Gastroesophageal sphincter (tissue), 4 donors: ENCODE measurements at regions not wholly inside any gene's neighbourhood (a gene's known extent, or its start where the extent isn't known, plus 50 kb on each side); places are given as distances from the start of the nearest gene placed in this dataset.
"Not testable (repeated sequence)": the region's sequence is repeated elsewhere in the genome, so short reads cannot be mapped to it uniquely, and the experiment has no call there.

Experiments
- ATAC-seq: fragments of 150-250 bp; one replicate; pipeline ENCODE4 v1.9.1; 2016; ENCODE audit warnings: mild to moderate bottlenecking, moderate library complexity
- H3K27ac ChIP-seq, 4 donors: fragments of 200-600 bp; sonication (generic) in 3 of 4; 1 replicate in 3 of 4; 2 replicates in 1 of 4; pipeline ENCODE4 v1.5.1; 2016 to 2019
- H3K27me3 ChIP-seq: fragments of 200-600 bp; sonication (generic); one replicate; pipeline ENCODE4 v1.5.1; 2019
- H3K36me3 ChIP-seq, 2 donors: fragments of 200-600 bp; sonication (generic); one replicate each; pipeline ENCODE4 v1.5.1; 2019; ENCODE audit warnings: control low read depth in 1 of 2
- H3K4me1 ChIP-seq, 3 donors: fragments of 200-600 bp; sonication (generic); 1 replicate in 2 of 3; 2 replicates in 1 of 3; pipeline ENCODE4 v1.5.1; 2016 to 2019; ENCODE audit warnings: control low read depth in 2 of 3
- H3K4me3 ChIP-seq, 2 donors: fragments of 200-600 bp; sonication (generic); one replicate each; pipeline ENCODE4 v1.5.1; 2019; ENCODE audit warnings: mild to moderate bottlenecking in 1 of 2, moderate library complexity in 1 of 2
- H3K9me3 ChIP-seq, 3 donors: fragments of 200-600 bp; sonication (generic); one replicate each; pipeline ENCODE4 v1.5.1; 2017 to 2019; ENCODE audit warnings: control low read depth in 2 of 3
- EP300 ChIP-seq: sonication (generic); formaldehyde crosslinking; IDR thresholded peaks from one replicate; pipeline ENCODE4 v1.6.1; 2017; ENCODE audit warnings: antibody characterized with exemption, mild to moderate bottlenecking
- POLR2A ChIP-seq, 2 donors: fragments of 450-650 bp; IDR thresholded peaks; one replicate each; pipeline ENCODE4 v1.6.1; 2017; ENCODE audit warnings: antibody characterized with exemption in 2 of 2, mild to moderate bottlenecking in 2 of 2, moderate library complexity in 1 of 2
- POLR2AphosphoS5 ChIP-seq: sonication (generic); formaldehyde crosslinking; IDR thresholded peaks from one replicate; pipeline ENCODE4 v1.6.1; 2017; ENCODE audit warnings: antibody characterized with exemption
- WGBS, 2 donors: methylation state at CpG; one replicate each; pipeline ENCODE4 v1.1.5; 2018; ENCODE audit warnings: low coverage in 1 of 2; 5-methylcytosine and 5-hydroxymethylcytosine counted together
- TF ChIP-seq, protein P1 (sequence below), 4 experiments: fragments of 200-600 bp in 2 of 4; fragments of 450-650 bp in 2 of 4; sonication (generic) in 1 of 4; IDR thresholded peaks; one replicate each; pipeline ENCODE4 v1.5.1; 2017 to 2019; ENCODE audit warnings: antibody characterized with exemption in 4 of 4, mild to moderate bottlenecking in 2 of 4, moderate library complexity in 2 of 4

DNA sequence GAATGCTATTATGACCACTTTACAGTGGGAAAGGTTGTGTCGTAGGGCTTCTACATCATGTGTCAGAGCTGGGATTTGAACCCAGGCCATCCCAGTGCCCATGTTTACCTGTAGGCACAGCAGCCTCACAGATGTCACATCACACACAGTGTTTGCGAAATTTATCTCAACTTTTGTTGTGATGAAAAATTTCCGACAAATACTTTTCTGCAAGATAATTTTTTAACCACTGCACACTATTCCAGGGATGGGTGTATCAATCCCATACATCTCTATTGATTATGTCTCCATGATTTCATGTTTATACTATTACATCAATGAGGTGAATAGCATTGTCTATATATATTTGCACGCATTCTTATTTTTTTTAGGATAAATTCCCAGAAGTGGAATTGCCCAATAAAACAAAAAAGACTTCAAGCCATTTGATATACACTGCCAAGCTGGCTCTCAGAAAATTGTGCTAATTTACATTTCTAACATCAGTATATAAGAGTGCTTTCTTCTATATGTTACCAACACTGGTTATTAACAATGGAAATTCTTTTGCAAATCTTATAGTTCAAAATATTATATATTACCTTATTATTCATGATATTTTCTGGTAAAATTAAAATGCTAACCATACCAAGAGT, 189.1 kb upstream of the ZNF217 start:
- Histone ChIP-seq H3K9me3 (no peaks in the 10 kb centered on the region), H3K36me3 (no peaks in the 10 kb centered on the region), H3K4me1 (no peaks in the 10 kb centered on the region), H3K27ac (no peak overlapping the region), H3K4me3 (no peak overlapping the region), H3K27me3 (no peaks in the 10 kb centered on the region)
- TF ChIP-seq EP300 (no peak), POLR2A (IDR thresholded peaks at IDR 0.05) (no peak), POLR2AphosphoS5 (no peak)
- TF ChIP-seq, protein P1, sequence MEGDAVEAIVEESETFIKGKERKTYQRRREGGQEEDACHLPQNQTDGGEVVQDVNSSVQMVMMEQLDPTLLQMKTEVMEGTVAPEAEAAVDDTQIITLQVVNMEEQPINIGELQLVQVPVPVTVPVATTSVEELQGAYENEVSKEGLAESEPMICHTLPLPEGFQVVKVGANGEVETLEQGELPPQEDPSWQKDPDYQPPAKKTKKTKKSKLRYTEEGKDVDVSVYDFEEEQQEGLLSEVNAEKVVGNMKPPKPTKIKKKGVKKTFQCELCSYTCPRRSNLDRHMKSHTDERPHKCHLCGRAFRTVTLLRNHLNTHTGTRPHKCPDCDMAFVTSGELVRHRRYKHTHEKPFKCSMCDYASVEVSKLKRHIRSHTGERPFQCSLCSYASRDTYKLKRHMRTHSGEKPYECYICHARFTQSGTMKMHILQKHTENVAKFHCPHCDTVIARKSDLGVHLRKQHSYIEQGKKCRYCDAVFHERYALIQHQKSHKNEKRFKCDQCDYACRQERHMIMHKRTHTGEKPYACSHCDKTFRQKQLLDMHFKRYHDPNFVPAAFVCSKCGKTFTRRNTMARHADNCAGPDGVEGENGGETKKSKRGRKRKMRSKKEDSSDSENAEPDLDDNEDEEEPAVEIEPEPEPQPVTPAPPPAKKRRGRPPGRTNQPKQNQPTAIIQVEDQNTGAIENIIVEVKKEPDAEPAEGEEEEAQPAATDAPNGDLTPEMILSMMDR (IDR thresholded peaks at IDR 0.05), result no peak
- ATAC-seq, result no peak
- WGBS, 2 donors, result 91 to 95% methylated on average over 4 of the region's 4 CpGs

DNA sequence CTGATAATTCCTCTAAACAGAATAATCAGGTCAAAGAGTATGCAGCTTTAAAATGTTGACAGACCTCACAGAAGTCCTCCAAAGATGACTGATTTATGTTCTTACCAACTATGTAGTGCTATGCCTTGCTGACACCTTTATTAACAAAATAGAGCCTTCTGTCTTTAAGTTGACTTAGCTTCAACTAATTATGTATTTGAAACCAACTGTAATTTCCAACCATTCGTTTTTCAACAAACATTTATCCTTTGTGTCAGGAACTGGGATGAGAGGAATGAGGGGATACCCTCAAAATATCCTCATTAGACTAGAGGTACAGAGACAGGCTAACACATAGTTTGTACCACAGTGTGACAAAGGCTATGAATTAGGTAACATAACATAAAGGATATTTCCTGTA, 186.2 kb upstream of the ZNF217 start:
- no peaks in the 10 kb centered on the region for H3K27me3 ChIP-seq
- peaks cover 0 to 1% (median 0%) of the 10 kb centered on the region in 3 donors for H3K4me1 ChIP-seq
- TF ChIP-seq EP300, result no peak
- no peak for TF ChIP-seq POLR2A (IDR thresholded peaks at IDR 0.05)
- TF ChIP-seq, protein P1 (IDR thresholded peaks at IDR 0.05), result no peak
- no peak for TF ChIP-seq POLR2AphosphoS5
- H3K4me3 ChIP-seq, result no peak overlapping the region
- H3K36me3 ChIP-seq, result no peaks in the 10 kb centered on the region
- H3K9me3 ChIP-seq, result no peaks in the 10 kb centered on the region
- H3K27ac ChIP-seq, result no peak overlapping the region
- no peak for ATAC-seq
- 29 to 43% methylated on average over 1 of the region's 1 CpG for WGBS, 2 donors

DNA sequence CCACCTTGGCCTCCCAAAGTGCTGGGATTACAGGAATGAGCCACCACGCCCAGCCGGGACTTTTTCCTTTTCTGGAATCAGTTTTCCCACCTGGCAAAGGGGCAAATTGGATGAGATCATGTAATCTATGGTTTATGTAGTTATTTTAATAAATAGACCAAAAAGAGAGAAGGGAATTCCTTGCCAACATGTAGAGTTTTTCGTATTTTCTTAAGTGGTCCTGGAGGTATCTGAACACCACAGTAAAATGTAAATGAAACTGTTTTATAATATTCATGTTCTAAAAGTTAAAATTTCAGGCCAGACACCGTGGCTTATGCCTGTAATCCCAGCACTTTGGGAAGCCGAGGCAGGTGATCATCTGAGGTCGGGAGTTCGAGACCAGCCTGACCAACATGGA, 185.1 kb upstream of the ZNF217 start:
- WGBS, 2 donors, result 94 to 100% methylated on average over 6 to 7 of the region's 7 CpGs
- Histone ChIP-seq H3K36me3 (no peaks in the 10 kb centered on the region), H3K9me3 (no peaks in the 10 kb centered on the region), H3K27ac (no peak overlapping the region), H3K27me3 (no peaks in the 10 kb centered on the region), H3K4me1 (peaks cover 0 to 12% (median 0%) of the 10 kb centered on the region in 3 donors), H3K4me3 (no peak overlapping the region)
- ATAC-seq, result no peak
- TF ChIP-seq, protein P1 (IDR thresholded peaks at IDR 0.05), result no peak
- TF ChIP-seq POLR2AphosphoS5 (no peak), EP300 (no peak), POLR2A (IDR thresholded peaks at IDR 0.05) (no peak)

DNA sequence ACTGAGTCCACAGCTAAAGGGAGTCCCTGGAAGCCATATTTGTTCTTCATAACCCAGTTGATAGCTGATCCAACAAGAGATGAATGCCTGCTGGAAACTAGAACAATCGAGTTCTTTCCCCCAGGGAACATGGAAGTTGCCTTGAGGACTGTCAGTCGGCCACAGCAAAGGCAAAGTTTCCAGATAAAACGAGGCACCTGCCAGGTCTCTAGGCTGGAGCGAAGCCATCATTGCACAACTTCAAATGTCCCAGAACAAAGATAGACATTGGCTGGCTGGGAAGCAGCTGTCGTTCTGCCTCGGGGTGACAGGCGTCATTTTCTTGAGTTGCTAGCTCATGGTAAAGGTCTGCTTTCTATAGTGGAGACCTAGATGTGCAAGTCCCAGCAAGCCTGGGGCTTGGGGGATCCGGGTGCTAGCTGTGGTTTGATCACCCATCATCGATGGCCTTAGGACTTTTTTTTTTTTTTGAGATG, 184.4 kb upstream of the ZNF217 start:
- Histone ChIP-seq H3K4me1 (peaks cover 3 to 18% (median 6%) of the 10 kb centered on the region in 3 donors), H3K9me3 (no peaks in the 10 kb centered on the region), H3K27ac (no peak overlapping the region), H3K27me3 (no peaks in the 10 kb centered on the region), H3K36me3 (no peaks in the 10 kb centered on the region), H3K4me3 (no peak overlapping the region)
- no peak for TF ChIP-seq EP300
- TF ChIP-seq, protein P1 (IDR thresholded peaks at IDR 0.05), result no peak
- no peak for TF ChIP-seq POLR2A (IDR thresholded peaks at IDR 0.05)
- TF ChIP-seq POLR2AphosphoS5, result no peak
- ATAC-seq, result no peak
- WGBS, 2 donors, result 86 to 96% methylated on average over 2 to 3 of the region's 9 CpGs

DNA sequence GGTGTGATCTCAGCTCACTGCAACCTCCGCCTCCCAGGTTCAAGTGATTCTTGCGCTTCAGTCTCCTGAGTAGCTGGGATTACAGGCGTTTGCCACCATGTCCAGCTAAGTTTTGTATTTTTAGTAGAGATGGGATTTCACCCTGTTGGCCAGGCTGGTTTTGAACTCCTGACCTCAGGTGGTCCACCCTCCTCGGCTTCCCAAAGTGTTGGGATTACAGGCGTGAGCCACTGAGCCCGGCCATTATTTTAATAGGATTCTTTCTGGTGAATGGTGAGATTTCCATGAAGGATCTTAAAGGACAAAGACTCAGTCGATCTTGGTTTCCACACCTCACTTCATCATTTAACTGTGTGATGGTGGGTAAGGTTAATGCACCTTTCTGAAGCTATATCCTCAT, 183.8 kb upstream of the ZNF217 start:
- not testable (repeated sequence) for H3K4me3 ChIP-seq, H3K9me3 ChIP-seq, H3K36me3 ChIP-seq, ATAC-seq, H3K27ac ChIP-seq, H3K27me3 ChIP-seq
- peaks cover 3 to 20% (median 11%) of the 10 kb centered on the region in 3 donors for H3K4me1 ChIP-seq
- 79 to 98% methylated on average over 2 to 6 of the region's 7 CpGs for WGBS, 2 donors
